Fibroblast of lung (primary cell): ENCODE measurements at regions not wholly inside any gene's neighbourhood (a gene's known extent, or its start where the extent isn't known, plus 50 kb on each side); places are given as distances from the start of the nearest gene placed in this dataset.

Experiments used
- EZH2 ChIP-seq: IDR thresholded peaks from 2 replicates; pipeline ENCODE4 v1.5.1; 2012; ENCODE audit warnings: low read length, control low read depth, mild to moderate bottlenecking; ENCODE audit errors: missing control alignments
- TF ChIP-seq, protein P1 (sequence below), 2 donors: IDR thresholded peaks in 1 of 2; conservative IDR thresholded peaks in 1 of 2; 1 replicate in 1 of 2; 2 replicates in 1 of 2; pipeline ENCODE4 v1.5.1; 2011 to 2012; ENCODE audit warnings: low read length in 2 of 2, control low read depth in 1 of 2, inconsistent platforms in 1 of 2, low read depth in 1 of 2, mild to moderate bottlenecking in 1 of 2

DNA sequence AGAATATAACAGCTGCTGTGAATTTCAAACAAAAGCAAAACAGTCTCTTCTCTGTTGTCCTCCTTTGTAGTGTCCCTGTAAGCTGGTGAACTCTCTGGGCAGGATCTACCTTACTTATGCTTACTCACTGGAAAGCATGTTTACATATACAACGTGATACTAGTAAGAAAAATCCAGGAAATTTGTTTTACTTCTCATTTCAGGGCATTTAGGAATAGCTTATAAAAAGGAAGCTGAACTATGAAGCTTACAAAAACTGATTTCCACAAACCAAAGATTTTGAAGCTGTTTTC, 311.0 kb downstream of the NOVA1 start:
- TF ChIP-seq, protein P1, sequence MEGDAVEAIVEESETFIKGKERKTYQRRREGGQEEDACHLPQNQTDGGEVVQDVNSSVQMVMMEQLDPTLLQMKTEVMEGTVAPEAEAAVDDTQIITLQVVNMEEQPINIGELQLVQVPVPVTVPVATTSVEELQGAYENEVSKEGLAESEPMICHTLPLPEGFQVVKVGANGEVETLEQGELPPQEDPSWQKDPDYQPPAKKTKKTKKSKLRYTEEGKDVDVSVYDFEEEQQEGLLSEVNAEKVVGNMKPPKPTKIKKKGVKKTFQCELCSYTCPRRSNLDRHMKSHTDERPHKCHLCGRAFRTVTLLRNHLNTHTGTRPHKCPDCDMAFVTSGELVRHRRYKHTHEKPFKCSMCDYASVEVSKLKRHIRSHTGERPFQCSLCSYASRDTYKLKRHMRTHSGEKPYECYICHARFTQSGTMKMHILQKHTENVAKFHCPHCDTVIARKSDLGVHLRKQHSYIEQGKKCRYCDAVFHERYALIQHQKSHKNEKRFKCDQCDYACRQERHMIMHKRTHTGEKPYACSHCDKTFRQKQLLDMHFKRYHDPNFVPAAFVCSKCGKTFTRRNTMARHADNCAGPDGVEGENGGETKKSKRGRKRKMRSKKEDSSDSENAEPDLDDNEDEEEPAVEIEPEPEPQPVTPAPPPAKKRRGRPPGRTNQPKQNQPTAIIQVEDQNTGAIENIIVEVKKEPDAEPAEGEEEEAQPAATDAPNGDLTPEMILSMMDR (conservative IDR thresholded peaks at IDR 0.05 in 1 of 2, IDR thresholded peaks at IDR 0.05 in 1 of 2; ENCODE audit: low read depth in 1 of 2, low read length in 2 of 2) = no peak
- TF ChIP-seq EZH2 = no peak
